Testis (tissue), 2 donors: ENCODE measurements at regions not wholly inside any gene's neighbourhood (a gene's known extent, or its start where the extent isn't known, plus 50 kb on each side); places are given as distances from the start of the nearest gene placed in this dataset.

Experiments used
- CTCF ChIP-seq, 3 experiments: fragments of 450-650 bp in 2 of 3; fragments of 200-600 bp in 1 of 3; sonication (generic) in 1 of 3; IDR thresholded peaks; one replicate each; pipeline ENCODE4 v1.5.1; 2016 to 2019; ENCODE audit warnings: antibody characterized with exemption in 3 of 3, mild to moderate bottlenecking in 2 of 3, moderate library complexity in 1 of 3
- POLR2A ChIP-seq: fragments of 450-650 bp; IDR thresholded peaks from one replicate; pipeline ENCODE4 v1.6.1; 2017; ENCODE audit warnings: antibody characterized with exemption, mild to moderate bottlenecking, moderate library complexity

GRCh38 chr10:124263726-124264125 is 155.0 kb downstream of the OAT start:
- TF ChIP-seq POLR2A, result no peak
- no peak for TF ChIP-seq CTCF (IDR thresholded peaks at IDR 0.05)
